MCF 10A (cell line): ENCODE measurements at regions not wholly inside any gene's neighbourhood (a gene's known extent, or its start where the extent isn't known, plus 50 kb on each side); places are given as distances from the start of the nearest gene placed in this dataset.

Source experiments
- BruUV-seq: library from RNA; stranded (reverse); fragments of 400-500 nt; replicated peaks from 2 replicates; lab custom pipeline; 2021; lab: Mats Ljungman, UMichigan
- CTCF ChIA-PET: fragments of 300-600 bp; sonication (Branson Sonifier 250); formaldehyde crosslinking; extraction: SDS; loops from one replicate; lab custom pipeline; 2021; ENCODE audit warnings: antibody characterized with exemption, inconsistent platforms; lab: Yijun Ruan, JAX
- POLR2A ChIA-PET: fragments of 300-600, 350-650 bp; sonication (Branson Sonifier 250); formaldehyde crosslinking; extraction: SDS; loops from one replicate; lab custom pipeline; 2020; ENCODE audit warnings: antibody characterized with exemption, inconsistent platforms; lab: Yijun Ruan, JAX
- DNase-seq: peaks from one replicate; pipeline ENCODE4 v3.0.0-alpha.2; 2018; ENCODE audit not compliant: unreplicated experiment
- H3K27ac Mint-ChIP-seq: one replicate; pipeline ENCODE4 v1.8.0; 2022; ENCODE audit warnings: mild to moderate bottlenecking, low read depth, mixed read lengths; ENCODE audit not compliant: unreplicated experiment
- H3K27me3 Mint-ChIP-seq: one replicate; pipeline ENCODE4 v1.8.0; 2022; ENCODE audit warnings: mixed read lengths; ENCODE audit not compliant: insufficient read depth, unreplicated experiment
- H3K36me3 Mint-ChIP-seq: one replicate; pipeline ENCODE4 v1.8.0; 2022; ENCODE audit warnings: mild to moderate bottlenecking, moderate library complexity, mixed read lengths; ENCODE audit not compliant: insufficient read depth, unreplicated experiment
- H3K4me1 Mint-ChIP-seq: one replicate; pipeline ENCODE4 v1.8.0; 2022; ENCODE audit warnings: mixed read lengths; ENCODE audit not compliant: insufficient read depth, unreplicated experiment
- H3K4me3 Mint-ChIP-seq: one replicate; pipeline ENCODE4 v1.8.0; 2022; ENCODE audit warnings: mild to moderate bottlenecking, moderate library complexity, mixed read lengths; ENCODE audit not compliant: unreplicated experiment
- H3K9me3 Mint-ChIP-seq: one replicate; pipeline ENCODE4 v1.8.0; 2022; ENCODE audit warnings: mixed read lengths; ENCODE audit not compliant: unreplicated experiment
- intact Hi-C: fragments of 100-400 bp; cut with micrococcal nuclease; formaldehyde crosslinking; loops from 2 replicates; pipeline ENCODE4 v1.14.1; 2022
- TF ChIP-seq, protein P1 (sequence below): fragments of 200-600 bp; IDR thresholded peaks from one replicate; pipeline ENCODE4 v1.8.0; 2022; ENCODE audit warnings: antibody characterized with exemption, mild to moderate bottlenecking; ENCODE audit not compliant: unreplicated experiment

DNA sequence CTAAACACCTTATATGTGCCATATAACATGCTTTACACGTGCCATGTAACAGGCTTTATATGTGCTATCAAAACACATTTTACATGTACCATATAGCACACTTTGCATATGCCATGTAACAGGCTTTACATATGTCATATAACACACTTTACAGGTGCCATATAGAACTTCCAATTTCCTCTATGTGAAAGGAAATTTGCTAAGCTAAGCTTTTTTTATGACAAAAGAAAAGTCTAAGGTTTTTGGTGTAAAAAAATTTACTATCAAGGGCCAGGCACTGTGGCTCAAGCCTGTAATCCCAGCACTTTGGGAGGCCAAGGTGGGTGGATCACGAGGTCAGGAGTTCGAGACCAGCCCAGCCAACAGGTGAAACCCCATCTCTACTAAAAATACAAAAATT lies 136.5 kb downstream of the AKAIN1 start:
- intact Hi-C loops = no loop called here
- CTCF ChIA-PET = interaction anchor here (0.7 to 1.8 kb wide), 6 partner anchors 12 to 953 kb away, joined by 3 to 14 read pairs (median 4); no protein-coding TSS in a partner anchor
- POLR2A ChIA-PET = interaction anchor here (1.1 kb wide), 1 partner anchor 236 kb away, joined by 3 read pairs; no protein-coding TSS in a partner anchor
- Mint-ChIP-seq H3K27ac (no peak overlapping the region), H3K4me3 (no peak overlapping the region), H3K27me3 (no peaks in the 10 kb centered on the region), H3K9me3 (no peaks in the 10 kb centered on the region), H3K4me1 (peaks cover 9% of the 10 kb centered on the region), H3K36me3 (no peaks in the 10 kb centered on the region)
- no TSS peak for BruUV-seq
- DNase-seq = no peak
- TF ChIP-seq, protein P1, sequence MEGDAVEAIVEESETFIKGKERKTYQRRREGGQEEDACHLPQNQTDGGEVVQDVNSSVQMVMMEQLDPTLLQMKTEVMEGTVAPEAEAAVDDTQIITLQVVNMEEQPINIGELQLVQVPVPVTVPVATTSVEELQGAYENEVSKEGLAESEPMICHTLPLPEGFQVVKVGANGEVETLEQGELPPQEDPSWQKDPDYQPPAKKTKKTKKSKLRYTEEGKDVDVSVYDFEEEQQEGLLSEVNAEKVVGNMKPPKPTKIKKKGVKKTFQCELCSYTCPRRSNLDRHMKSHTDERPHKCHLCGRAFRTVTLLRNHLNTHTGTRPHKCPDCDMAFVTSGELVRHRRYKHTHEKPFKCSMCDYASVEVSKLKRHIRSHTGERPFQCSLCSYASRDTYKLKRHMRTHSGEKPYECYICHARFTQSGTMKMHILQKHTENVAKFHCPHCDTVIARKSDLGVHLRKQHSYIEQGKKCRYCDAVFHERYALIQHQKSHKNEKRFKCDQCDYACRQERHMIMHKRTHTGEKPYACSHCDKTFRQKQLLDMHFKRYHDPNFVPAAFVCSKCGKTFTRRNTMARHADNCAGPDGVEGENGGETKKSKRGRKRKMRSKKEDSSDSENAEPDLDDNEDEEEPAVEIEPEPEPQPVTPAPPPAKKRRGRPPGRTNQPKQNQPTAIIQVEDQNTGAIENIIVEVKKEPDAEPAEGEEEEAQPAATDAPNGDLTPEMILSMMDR = no peak

GRCh38 chr18:5059696-5060032 lies 137.4 kb downstream of the AKAIN1 start:
- BruUV-seq = no TSS peak
- no peak overlapping the region for H3K4me3 Mint-ChIP-seq
- POLR2A ChIA-PET = no interaction called here
- H3K9me3 Mint-ChIP-seq = no peaks in the 10 kb centered on the region
- CTCF ChIA-PET = interaction anchor here (0.6 to 6.4 kb wide), 9 partner anchors 36 to 953 kb away, joined by 3 to 130 read pairs (median 4); no protein-coding TSS in a partner anchor
- no peaks in the 10 kb centered on the region for H3K27me3 Mint-ChIP-seq
- H3K36me3 Mint-ChIP-seq = no peaks in the 10 kb centered on the region
- TF ChIP-seq, protein P1 = no peak
- no peak overlapping the region for H3K27ac Mint-ChIP-seq
- no peak for DNase-seq
- peaks cover 5% of the 10 kb centered on the region for H3K4me1 Mint-ChIP-seq
- intact Hi-C loops = loop anchor here (5.0 to 10.0 kb wide), 3 partner anchors 937 to 1185 kb away; no protein-coding TSS in a partner anchor

DNA sequence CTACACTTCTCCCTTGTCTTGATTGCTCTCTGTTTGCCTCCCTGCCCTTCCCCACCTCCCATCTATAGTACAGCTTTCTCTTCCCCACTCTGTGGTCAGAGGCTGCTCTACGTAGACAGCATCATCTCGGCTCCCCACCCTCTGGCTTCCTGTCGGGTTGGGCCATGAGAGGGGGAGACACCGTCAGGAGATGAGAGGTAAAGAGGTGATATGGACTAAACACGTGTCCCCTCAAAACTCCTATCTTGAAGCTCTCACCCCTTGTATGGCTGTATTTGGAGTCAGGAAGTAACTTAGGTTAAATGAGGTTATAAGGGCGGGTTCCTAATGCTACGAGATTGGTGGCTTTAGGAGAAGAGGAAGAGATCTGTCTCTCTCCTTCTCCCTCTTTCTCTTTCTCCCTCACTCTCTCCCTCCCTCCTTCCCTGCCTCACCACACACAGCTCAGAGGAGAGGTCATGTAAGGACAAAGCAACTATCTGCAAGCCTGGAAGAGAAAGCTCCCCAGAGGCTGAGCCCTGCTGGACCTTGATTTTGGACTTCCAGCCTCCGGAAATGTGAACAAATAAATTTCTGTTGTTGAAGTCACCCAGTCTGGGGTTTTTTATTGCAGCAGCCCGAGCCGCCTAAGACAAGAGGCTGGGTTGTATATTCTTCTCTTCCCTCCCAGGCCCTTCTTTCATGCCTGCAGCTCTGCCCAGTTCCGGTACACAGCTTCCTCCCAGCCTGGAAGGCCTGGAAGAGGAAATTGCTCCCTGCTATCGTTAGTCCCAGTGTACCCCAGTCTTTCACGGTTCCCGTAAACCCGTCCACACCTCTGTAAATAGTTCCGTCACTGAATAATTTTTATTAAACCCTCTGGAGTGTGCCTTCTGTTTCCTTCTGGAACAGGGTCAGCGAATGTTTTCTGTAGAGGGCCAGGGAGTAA lies 138.0 kb downstream of the AKAIN1 start:
- Mint-ChIP-seq H3K4me1 (peaks cover 5% of the 10 kb centered on the region), H3K4me3 (no peak overlapping the region), H3K27ac (no peak overlapping the region), H3K27me3 (no peaks in the 10 kb centered on the region), H3K9me3 (no peaks in the 10 kb centered on the region), H3K36me3 (no peaks in the 10 kb centered on the region)
- ChIA-PET CTCF (interaction anchor here (0.6 to 6.4 kb wide), 24 partner anchors 10 to 1341 kb away, joined by 3 to 130 read pairs (median 3); no protein-coding TSS in a partner anchor), POLR2A (no interaction called here)
- no peak for DNase-seq
- BruUV-seq = no TSS peak
- intact Hi-C loops = loop anchor here (5.0 to 10.0 kb wide), 3 partner anchors 937 to 1184 kb away; no protein-coding TSS in a partner anchor
- TF ChIP-seq, protein P1 = no peak
